HEK293 (cell line): ENCODE measurements at regions not wholly inside any gene's neighbourhood (a gene's known extent, or its start where the extent isn't known, plus 50 kb on each side); places are given as distances from the start of the nearest gene placed in this dataset.
A peak's percentile ranks its signal among the peaks of the same experiment; 100 is the strongest.

Experiments
- GLI2 ChIP-seq: fragments of 450-650 bp; formaldehyde crosslinking; IDR thresholded peaks from 2 replicates; pipeline ENCODE4; 2017; ENCODE audit warnings: missing biosample characterization, missing genetic modification characterization, low read depth, borderline replicate concordance
- OVOL3 ChIP-seq: fragments of 450-650 bp; formaldehyde crosslinking; IDR thresholded peaks from 2 replicates; pipeline ENCODE4 v1.5.1; 2016; ENCODE audit warnings: missing biosample characterization, missing genetic modification characterization
- PRDM2 ChIP-seq: fragments of 450-650 bp; formaldehyde crosslinking; IDR thresholded peaks from 2 replicates; pipeline ENCODE4 v1.5.1; 2016; ENCODE audit warnings: missing biosample characterization, missing genetic modification characterization, borderline replicate concordance
- PRDM6 ChIP-seq: fragments of 450-650 bp; formaldehyde crosslinking; IDR thresholded peaks from 2 replicates; pipeline ENCODE4 v1.5.1; 2017; ENCODE audit warnings: missing biosample characterization, missing genetic modification characterization
- REST ChIP-seq: fragments of 450-650 bp; formaldehyde crosslinking; IDR thresholded peaks from 2 replicates; pipeline ENCODE4 v1.5.1; 2016; ENCODE audit warnings: missing biosample characterization, missing genetic modification characterization
- ZFHX2 ChIP-seq: fragments of 450-650 bp; formaldehyde crosslinking; conservative IDR thresholded peaks from 2 replicates; pipeline ENCODE4 v1.5.1; 2016; ENCODE audit warnings: missing biosample characterization, missing genetic modification characterization
- ZFP37 ChIP-seq: fragments of 450-650 bp; formaldehyde crosslinking; IDR thresholded peaks from 2 replicates; pipeline ENCODE4 v1.5.1; 2016; ENCODE audit warnings: missing biosample characterization, missing genetic modification characterization
- ZNF112 ChIP-seq: fragments of 450-650 bp; formaldehyde crosslinking; IDR thresholded peaks from 2 replicates; pipeline ENCODE4 v1.5.0; 2017; ENCODE audit warnings: missing biosample characterization, missing genetic modification characterization
- ZNF132 ChIP-seq: fragments of 450-650 bp; formaldehyde crosslinking; IDR thresholded peaks from 2 replicates; pipeline ENCODE4 v1.5.1; 2017; ENCODE audit warnings: missing biosample characterization, missing genetic modification characterization, borderline replicate concordance
- ZNF211 ChIP-seq: fragments of 450-650 bp; formaldehyde crosslinking; IDR thresholded peaks from 2 replicates; pipeline ENCODE4 v1.5.1; 2016; ENCODE audit warnings: low read depth, missing biosample characterization, missing genetic modification characterization
- ZNF274 ChIP-seq, 2 experiments: fragments of 200-500 bp in 1 of 2; fragments of 450-650 bp in 1 of 2; sonication (Bioruptor generic) in 1 of 2; formaldehyde crosslinking in 1 of 2; IDR thresholded peaks; 2 replicates each; pipeline versions ENCODE4 v1.5.1 to v1.6.1; 2014 to 2016; ENCODE audit warnings: borderline replicate concordance in 1 of 2, inconsistent platforms in 1 of 2, low read length in 1 of 2, missing biosample characterization in 1 of 2, missing genetic modification characterization in 1 of 2
- ZNF280D ChIP-seq: fragments of 450-650 bp; formaldehyde crosslinking; IDR thresholded peaks from 2 replicates; pipeline ENCODE4 v1.5.1; 2016; ENCODE audit warnings: missing biosample characterization, missing genetic modification characterization
- ZNF510 ChIP-seq: fragments of 450-650 bp; formaldehyde crosslinking; IDR thresholded peaks from 2 replicates; pipeline ENCODE4 v1.5.1; 2018; ENCODE audit warnings: mild to moderate bottlenecking, missing genetic modification characterization, missing biosample characterization; ENCODE audit not compliant: insufficient replicate concordance
- ZNF777 ChIP-seq: fragments of 450-650 bp; formaldehyde crosslinking; IDR thresholded peaks from 2 replicates; pipeline ENCODE4 v1.5.1; 2017; ENCODE audit warnings: missing biosample characterization, missing genetic modification characterization, borderline replicate concordance
- ZNF785 ChIP-seq: fragments of 450-650 bp; formaldehyde crosslinking; IDR thresholded peaks from 2 replicates; pipeline ENCODE4 v1.5.1; 2016; ENCODE audit warnings: missing biosample characterization, missing genetic modification characterization
- ZNF830 ChIP-seq: fragments of 450-650 bp; IDR thresholded peaks from 2 replicates; pipeline ENCODE4 v1.5.0; 2018; ENCODE audit warnings: missing biosample characterization, missing genetic modification characterization, low read depth, mild to moderate bottlenecking, moderate library complexity
- ZNF837 ChIP-seq: fragments of 450-650 bp; formaldehyde crosslinking; IDR thresholded peaks from 2 replicates; pipeline ENCODE4 v1.5.1; 2016; ENCODE audit warnings: missing biosample characterization, missing genetic modification characterization
- ZSCAN30 ChIP-seq: fragments of 450-650 bp; IDR thresholded peaks from 2 replicates; pipeline ENCODE4 v1.5.1; 2018; ENCODE audit warnings: missing biosample characterization, mild to moderate bottlenecking, missing genetic modification characterization, moderate library complexity
- TF ChIP-seq, protein P1 (sequence below): fragments of 450-650 bp; formaldehyde crosslinking; IDR thresholded peaks from 2 replicates; pipeline ENCODE4 v1.5.1; 2016; ENCODE audit warnings: missing biosample characterization, missing genetic modification characterization
- TF ChIP-seq, protein P2 (sequence below): fragments of 450-650 bp; formaldehyde crosslinking; IDR thresholded peaks from 2 replicates; pipeline ENCODE4 v1.5.1; 2016; ENCODE audit warnings: missing biosample characterization, missing genetic modification characterization

GRCh38 chr15:92803852-92804609 lies 96.1 kb upstream of the CHD2 start (continued):
- no peak for TF ChIP-seq PRDM2
- no peak; the same call in 1 of the 2 replicates for TF ChIP-seq OVOL3 (tag by site-specific recombination)
- TF ChIP-seq, protein P1, sequence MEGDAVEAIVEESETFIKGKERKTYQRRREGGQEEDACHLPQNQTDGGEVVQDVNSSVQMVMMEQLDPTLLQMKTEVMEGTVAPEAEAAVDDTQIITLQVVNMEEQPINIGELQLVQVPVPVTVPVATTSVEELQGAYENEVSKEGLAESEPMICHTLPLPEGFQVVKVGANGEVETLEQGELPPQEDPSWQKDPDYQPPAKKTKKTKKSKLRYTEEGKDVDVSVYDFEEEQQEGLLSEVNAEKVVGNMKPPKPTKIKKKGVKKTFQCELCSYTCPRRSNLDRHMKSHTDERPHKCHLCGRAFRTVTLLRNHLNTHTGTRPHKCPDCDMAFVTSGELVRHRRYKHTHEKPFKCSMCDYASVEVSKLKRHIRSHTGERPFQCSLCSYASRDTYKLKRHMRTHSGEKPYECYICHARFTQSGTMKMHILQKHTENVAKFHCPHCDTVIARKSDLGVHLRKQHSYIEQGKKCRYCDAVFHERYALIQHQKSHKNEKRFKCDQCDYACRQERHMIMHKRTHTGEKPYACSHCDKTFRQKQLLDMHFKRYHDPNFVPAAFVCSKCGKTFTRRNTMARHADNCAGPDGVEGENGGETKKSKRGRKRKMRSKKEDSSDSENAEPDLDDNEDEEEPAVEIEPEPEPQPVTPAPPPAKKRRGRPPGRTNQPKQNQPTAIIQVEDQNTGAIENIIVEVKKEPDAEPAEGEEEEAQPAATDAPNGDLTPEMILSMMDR (tag by site-specific recombination), result no peak
- TF ChIP-seq ZNF211, result no peak
- TF ChIP-seq ZNF510 (tag by site-specific recombination), result no peak
- no peak for TF ChIP-seq ZSCAN30
- no peak for TF ChIP-seq ZNF830 (tag by site-specific recombination)
- TF ChIP-seq ZNF777, result no peak
- TF ChIP-seq ZNF785, result no peak
- TF ChIP-seq ZNF837 (tag by site-specific recombination), result no peak
- TF ChIP-seq, protein P2, sequence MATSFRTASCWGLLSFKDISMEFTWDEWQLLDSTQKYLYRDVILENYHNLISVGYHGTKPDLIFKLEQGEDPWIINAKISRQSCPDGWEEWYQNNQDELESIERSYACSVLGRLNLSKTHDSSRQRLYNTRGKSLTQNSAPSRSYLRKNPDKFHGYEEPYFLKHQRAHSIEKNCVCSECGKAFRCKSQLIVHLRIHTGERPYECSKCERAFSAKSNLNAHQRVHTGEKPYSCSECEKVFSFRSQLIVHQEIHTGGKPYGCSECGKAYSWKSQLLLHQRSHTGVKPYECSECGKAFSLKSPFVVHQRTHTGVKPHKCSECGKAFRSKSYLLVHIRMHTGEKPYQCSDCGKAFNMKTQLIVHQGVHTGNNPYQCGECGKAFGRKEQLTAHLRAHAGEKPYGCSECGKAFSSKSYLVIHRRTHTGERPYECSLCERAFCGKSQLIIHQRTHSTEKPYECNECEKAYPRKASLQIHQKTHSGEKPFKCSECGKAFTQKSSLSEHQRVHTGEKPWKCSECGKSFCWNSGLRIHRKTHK (tag by site-specific recombination), result no peak
- TF ChIP-seq ZFHX2 (tag by site-specific recombination), result peak; percentile 93
- no peak for TF ChIP-seq ZNF274 (IDR thresholded peaks at IDR 0.05; ENCODE audit: low read length)
- TF ChIP-seq ZNF274 (tag by site-specific recombination; IDR thresholded peaks at IDR 0.05; ENCODE audit: borderline replicate concordance), result no peak
- no peak; the same call in 1 of the 2 replicates for TF ChIP-seq ZFP37 (tag by site-specific recombination)
- TF ChIP-seq ZNF132 (tag by site-specific recombination), result no peak
- TF ChIP-seq ZNF112, result peak; percentile 100
- TF ChIP-seq ZNF280D, result no peak
- TF ChIP-seq GLI2 (tag by site-specific recombination), result no peak; the same call in 1 of the 2 replicates
- peak; percentile 87 for TF ChIP-seq PRDM6
- TF ChIP-seq REST (tag by site-specific recombination), result no peak
